ENCODE measurements at regions not wholly inside any gene's neighbourhood (a gene's known extent, or its start where the extent isn't known, plus 50 kb on each side); places are given as distances from the start of the nearest gene placed in this dataset.

DNA sequence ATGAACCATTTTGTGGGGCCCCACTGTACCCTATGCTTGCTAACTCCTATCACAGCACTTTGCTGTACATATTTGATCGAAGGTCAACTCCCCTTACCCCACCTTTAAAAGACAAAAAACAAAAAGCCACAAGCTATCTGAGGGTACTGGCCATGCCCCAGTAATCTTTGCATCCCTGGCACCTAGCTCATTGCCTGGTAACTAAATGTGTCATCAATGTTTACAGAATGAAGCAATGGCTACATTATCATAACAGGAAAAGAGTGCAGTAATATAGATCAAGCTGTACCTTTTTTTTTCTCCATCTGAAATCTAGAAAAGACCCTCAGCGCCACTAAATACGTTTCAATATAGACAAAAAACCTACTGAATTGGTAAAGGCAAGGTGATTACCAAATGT, 188.0 kb downstream of the ELAVL2 start:
- TF ChIP-seq, protein P1, sequence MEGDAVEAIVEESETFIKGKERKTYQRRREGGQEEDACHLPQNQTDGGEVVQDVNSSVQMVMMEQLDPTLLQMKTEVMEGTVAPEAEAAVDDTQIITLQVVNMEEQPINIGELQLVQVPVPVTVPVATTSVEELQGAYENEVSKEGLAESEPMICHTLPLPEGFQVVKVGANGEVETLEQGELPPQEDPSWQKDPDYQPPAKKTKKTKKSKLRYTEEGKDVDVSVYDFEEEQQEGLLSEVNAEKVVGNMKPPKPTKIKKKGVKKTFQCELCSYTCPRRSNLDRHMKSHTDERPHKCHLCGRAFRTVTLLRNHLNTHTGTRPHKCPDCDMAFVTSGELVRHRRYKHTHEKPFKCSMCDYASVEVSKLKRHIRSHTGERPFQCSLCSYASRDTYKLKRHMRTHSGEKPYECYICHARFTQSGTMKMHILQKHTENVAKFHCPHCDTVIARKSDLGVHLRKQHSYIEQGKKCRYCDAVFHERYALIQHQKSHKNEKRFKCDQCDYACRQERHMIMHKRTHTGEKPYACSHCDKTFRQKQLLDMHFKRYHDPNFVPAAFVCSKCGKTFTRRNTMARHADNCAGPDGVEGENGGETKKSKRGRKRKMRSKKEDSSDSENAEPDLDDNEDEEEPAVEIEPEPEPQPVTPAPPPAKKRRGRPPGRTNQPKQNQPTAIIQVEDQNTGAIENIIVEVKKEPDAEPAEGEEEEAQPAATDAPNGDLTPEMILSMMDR (IDR thresholded peaks at IDR 0.05) = no peak
- TF ChIP-seq EZH2phosphoT487 (IDR thresholded peaks at IDR 0.05) (no peak), EZH2 (IDR thresholded peaks at IDR 0.05) (no peak)

Data from neural progenitor cell (in vitro differentiated cells).